ENCODE measurements at regions not wholly inside any gene's neighbourhood (a gene's known extent, or its start where the extent isn't known, plus 50 kb on each side); places are given as distances from the start of the nearest gene placed in this dataset.

DNA sequence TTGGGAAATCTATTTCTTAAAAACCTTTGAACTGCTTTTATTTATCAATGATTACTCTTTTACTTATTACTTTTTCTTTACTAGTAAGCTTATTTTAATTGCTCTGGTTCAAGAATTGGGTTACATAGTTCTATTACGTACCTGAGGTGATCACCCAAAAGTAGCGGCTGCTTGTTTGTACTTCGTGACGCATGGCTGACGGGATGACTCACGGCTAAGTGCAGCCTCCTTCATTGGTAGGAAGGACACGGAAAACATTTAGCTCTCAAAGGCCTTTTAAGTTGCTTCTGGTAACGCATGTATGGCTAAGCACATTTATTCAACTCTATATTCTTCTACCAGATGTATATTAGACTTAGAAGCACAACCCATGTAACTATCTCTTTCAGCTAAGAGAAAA lies 285.8 kb upstream of the SP4 start:
- no peak for DNase-seq (ENCODE audit: low read depth in 2 of 2)

DNA sequence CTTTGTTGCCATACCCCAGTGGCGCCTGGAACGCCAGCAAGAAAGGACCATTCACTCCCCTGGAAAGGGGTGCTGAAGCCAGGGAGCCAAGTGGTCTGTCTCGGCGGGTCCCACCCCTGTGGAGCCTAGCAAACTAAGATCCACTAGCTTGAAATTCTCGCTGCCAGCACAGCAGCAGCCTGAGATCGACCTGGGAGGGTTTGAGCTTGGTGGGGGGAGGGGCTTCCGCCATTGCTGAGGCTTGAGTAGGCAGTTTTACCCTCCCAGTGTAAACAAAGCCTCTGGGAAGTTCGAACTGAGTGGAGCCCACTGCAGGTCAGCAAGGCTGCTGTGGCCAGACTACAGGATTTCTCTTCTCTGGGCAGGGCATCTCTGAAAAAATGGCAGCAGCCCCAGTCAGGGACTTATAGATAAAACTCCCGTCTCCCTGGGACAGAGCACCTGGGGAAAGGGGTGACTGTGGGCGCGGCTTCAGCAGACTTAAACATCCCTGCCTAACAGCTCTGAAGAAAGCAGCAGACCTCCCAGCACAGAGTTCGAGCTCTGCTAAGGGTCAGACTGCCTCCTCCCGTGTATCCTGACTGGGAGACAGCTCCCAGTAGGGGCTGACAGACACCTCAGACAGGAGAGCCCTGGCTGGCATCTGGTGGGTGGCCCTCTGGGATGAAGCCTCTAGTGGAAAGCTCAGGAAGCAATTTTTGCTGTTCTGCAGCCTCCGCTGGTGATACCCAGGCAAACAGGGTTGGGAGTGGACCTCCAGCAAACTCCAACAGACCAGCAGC lies 281.1 kb upstream of the SP4 start:
- no peak for DNase-seq (ENCODE audit: low read depth in 2 of 2)

- no peak for DNase-seq (ENCODE audit: low read depth in 2 of 2)
These were observed 278.1 kb upstream of the SP4 start for GRCh38 chr7:21149809-21150208.

DNA sequence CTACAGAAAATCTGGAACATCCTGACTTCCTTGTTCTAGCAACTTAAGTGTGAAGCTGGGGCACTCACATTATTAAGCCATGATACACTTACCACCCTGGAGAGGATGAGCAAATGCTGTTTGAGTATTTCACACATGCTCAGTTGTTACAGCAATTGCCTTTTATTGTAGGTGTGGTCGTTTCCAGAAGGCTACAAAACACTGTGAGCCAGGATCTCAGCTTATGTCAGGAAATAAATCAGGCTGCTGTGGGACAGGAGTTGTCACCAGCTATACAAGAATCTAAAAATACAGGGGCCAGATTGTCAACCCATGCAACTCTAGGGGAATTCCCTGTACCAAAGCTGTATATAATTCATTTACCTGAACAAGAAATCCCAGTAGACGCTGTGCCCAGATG lies 273.3 kb upstream of the SP4 start:
- no peak for DNase-seq (ENCODE audit: low read depth in 2 of 2)

DNA sequence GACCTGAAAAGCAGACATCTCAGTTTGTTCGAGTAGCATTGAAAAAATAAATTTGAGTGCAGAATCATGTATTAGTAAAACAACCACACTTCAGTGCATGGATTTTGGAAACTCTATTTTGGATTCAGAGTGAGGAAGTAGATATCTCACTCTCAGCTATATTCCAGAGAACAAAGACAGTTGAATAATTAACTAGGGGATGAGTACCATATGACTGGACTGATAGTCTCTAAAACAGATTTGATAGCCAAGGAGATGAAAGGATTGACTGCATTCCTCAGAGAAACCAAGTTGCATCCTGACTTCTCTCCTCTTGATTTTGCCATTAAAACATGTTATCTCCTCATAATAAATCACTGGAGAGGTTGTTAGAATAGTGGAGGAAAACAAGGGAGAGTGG lies 268.4 kb upstream of the SP4 start:
- no peak for DNase-seq (ENCODE audit: low read depth in 2 of 2)

GRCh38 chr7:21160401-21160800 lies 267.5 kb upstream of the SP4 start:
- DNase-seq (ENCODE audit: low read depth in 2 of 2) = no peak

DNA sequence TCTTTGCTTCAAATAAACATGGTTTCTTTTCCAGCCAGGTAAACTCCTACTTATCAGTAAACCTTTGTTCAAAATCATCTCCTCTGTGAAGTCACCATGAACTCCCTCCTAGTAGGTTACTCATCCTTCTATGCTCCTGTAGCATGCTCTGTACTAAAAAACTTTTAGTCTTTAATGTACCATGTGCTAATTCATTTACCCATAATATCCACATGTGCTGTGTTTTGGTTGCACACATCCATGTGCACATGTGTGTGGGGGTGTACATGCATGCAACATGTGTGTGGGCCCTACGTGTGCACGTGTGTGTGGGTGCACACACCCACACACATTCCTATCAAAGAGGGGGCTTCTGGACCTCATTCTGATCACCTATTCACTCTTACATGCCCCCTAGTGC lies 259.9 kb upstream of the SP4 start:
- DNase-seq (ENCODE audit: low read depth in 2 of 2) = no peak

GRCh38 chr7:21169667-21170580 lies 258.0 kb upstream of the SP4 start:
- no peak for DNase-seq (ENCODE audit: low read depth in 2 of 2)

DNA sequence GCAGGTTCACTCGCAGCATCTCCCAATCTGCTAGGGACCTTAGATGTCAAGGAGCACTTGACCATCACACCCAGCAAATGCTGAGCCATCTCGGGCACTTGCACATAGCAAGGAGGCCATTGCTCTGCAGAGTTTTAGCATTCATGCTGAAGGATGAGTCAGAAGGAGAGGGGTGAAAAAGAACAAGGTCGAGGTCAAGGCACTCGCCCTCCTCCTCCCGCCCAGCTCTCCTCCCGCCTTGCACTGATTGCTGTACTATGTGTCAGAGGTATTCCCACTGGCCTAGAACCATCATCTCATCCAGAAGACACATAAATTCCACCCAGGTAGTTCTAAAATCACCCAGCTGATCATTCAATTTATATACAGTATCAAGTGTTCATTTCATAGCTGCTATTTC lies 255.1 kb upstream of the SP4 start:
- DNase-seq (ENCODE audit: low read depth in 2 of 2) = no peak

DNA sequence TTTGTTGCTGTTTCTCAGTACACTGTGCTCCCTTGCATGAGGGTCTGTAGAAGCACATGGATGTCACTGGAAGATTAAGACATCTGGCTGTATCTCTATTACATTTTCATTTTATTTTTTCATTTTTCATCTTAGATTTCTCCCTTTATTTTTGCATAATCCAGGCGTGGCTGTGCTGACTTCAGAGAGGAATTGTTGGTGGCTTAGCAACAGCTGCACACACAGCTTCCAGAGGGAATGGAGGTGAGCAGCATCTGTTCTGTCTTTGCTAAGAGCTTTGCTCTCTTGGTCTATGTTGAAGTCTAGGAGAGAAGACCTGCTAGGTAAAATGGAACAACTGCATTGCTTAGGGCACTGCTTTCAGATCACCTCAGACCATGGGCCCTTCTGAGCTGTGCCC lies 254.4 kb upstream of the SP4 start:
- DNase-seq (ENCODE audit: low read depth in 2 of 2) = no peak

- no peak for DNase-seq (ENCODE audit: low read depth in 2 of 2)
These were observed 252.2 kb upstream of the SP4 start for GRCh38 chr7:21175714-21176113.

- DNase-seq (ENCODE audit: low read depth in 2 of 2) = no peak
These were observed 242.8 kb upstream of the SP4 start for GRCh38 chr7:21184942-21185652.

DNA sequence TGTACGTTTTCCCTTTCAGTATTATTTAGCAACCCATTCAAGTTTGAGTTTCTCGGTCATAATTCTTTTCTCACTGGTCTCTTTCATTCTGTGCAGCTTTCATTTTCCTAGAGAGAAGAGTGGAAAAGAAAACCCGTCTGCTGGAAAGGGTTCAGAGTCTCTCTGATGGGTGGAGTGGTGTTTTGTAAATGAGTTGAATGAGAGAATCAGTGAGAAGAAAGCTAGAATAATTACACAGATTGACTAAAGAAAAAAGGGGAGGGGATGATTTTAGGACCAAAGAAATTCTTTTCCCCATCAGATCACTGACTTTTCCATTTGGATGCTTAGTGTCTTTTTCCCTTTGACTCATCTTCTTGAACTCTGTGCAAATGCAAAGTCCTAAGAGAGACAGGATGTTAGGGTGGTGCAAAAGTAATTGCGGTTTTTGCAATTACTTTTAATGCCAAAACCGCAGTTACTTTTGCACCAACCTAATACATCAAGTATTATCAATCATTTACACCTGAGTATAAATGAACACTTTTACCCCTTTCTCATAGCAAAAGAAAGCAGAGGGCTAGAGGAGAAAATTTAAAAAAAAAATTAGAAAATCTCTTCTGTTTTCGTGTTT lies 242.1 kb upstream of the SP4 start:
- DNase-seq (ENCODE audit: low read depth in 2 of 2) = no peak

DNA sequence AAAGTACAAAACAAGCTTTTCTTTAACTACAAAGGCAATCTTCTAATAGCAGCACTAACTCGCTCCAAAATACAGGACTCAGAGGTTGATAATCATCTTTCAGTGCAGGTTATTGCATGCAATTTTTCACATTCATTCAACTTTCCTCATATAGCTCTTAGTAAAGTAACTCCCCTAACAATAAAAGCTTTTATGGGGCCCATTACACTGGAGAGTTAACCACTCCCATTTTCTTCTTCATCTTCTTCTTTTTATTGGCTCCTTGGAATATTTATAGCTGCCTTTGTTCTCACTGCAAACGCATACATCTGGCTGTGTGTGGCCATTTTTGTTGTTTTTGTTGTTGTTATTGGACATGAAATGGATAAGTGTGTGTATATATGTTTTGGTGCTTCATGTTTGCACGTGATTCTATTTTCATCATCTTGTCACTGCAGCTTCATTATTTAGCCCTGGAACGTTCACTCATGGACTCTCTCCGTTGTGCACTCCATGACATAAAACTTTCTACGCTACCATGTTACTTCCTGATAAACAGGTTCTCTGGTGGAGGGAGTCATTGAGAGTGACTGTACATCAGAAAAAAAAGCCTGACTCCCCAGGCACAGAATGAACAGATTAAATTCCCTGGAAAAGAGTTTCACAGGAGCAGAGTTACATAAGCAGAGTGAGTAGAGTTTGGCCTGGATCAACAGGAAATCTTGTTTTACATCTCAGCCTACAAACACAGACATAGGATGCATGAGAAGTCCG lies 236.4 kb upstream of the SP4 start:
- no peak for DNase-seq (ENCODE audit: low read depth in 2 of 2)

- no peak for DNase-seq (ENCODE audit: low read depth in 2 of 2)
These were observed 235.2 kb upstream of the SP4 start for GRCh38 chr7:21192657-21193056.

DNA sequence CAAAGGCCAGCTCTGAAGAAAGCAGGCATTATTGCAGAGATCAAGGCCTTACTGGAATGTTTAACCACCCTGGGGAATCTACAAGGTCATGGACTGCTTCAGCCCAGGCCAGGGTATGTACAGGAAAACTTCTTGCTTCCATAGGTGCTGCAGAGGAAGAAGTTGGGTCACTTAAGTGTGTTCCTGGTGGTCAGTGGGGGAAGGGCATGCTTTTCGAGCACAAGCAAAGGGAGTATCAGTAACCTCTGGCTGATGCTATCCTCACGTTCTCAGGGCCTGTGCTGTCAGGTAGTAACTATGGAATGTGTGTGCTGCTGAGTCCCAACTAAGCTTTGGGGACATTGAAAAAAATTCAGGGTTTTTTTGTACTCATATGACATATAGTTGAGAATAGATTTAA lies 234.0 kb upstream of the SP4 start:
- no peak for DNase-seq (ENCODE audit: low read depth in 2 of 2)

GRCh38 chr7:21194936-21195335 lies 232.9 kb upstream of the SP4 start:
- DNase-seq (ENCODE audit: low read depth in 2 of 2) = no peak

- DNase-seq (ENCODE audit: low read depth in 2 of 2) = no peak
These were observed 229.0 kb upstream of the SP4 start for GRCh38 chr7:21198921-21199320.

DNA sequence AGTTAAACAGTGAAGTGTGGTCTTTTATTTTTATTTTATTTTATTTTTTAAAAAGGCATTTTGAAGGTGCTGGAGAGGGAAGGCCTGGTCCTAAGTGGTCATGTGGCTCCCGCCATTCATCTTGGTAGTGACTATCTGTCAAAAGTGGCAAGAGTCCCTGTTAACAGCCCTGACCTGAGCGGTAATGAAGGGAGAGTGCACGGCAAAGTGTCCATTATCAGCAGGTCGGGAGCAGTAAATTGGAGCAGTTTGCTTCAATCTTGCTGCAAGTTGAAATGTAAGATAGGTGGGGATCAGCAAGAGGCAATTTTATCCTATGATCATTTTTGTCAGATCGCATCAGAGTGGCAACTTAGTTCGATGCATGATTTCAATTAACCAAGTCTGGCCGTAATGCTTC lies 227.4 kb upstream of the SP4 start:
- DNase-seq (ENCODE audit: low read depth in 2 of 2) = no peak

DNA sequence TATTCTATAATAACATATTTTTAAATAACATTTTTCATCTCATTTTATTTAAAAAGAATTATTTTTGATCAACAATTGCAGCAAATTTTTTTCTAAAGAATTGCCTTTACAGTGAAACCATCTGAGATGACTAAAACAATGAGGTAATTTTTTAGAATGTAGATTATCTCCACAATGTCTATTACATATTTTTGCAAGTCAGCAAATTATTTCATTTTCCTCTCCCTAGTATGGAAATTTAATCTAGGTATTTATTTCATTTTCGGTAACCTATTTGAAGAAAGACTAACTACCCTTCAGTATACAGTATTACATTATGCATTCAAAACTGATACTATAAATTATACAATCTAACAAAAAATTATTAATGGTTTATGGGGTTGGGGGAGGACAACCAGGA lies 213.2 kb upstream of the SP4 start:
- no peak for DNase-seq (ENCODE audit: low read depth in 2 of 2)

DNA sequence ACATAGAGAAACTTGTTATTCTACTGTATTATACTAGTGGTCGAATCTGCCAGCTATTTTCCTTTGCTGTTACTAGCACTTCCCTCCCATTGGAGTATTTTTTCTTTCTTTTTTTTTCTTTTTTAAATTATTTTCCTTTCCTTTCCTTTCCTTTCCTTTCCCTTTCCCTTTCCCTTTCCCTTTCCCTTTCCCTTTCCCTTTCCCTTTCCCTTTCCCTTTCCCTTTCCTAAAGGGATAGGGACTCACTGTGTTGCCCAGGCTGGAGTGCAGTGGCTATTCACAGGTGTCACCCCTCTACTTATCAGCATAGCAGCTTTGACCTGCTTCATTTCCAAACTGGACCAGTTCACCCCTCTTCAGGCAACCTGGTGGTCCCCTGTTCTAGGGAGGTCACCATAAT lies 212.6 kb upstream of the SP4 start:
- DNase-seq (ENCODE audit: low read depth in 2 of 2) = no peak
